ENCODE measurements at regions not wholly inside any gene's neighbourhood (a gene's known extent, or its start where the extent isn't known, plus 50 kb on each side); places are given as distances from the start of the nearest gene placed in this dataset.

- DNase-seq, result no peak
These were observed 432.4 kb downstream of the TNS1 start for GRCh38 chr2:217570394-217570793.

GRCh38 chr2:217568289-217568971 is 434.4 kb downstream of the TNS1 start:
- no peak for DNase-seq

- DNase-seq, result no peak
These were observed 439.2 kb downstream of the TNS1 start for GRCh38 chr2:217563565-217563964.

- no peak for DNase-seq
These were observed 439.8 kb downstream of the TNS1 start for GRCh38 chr2:217562871-217563480.

- DNase-seq, result no peak
These were observed 443.7 kb downstream of the TNS1 start for GRCh38 chr2:217559084-217559483.

- DNase-seq, result no peak
These were observed 447.5 kb downstream of the TNS1 start for GRCh38 chr2:217555081-217555876.

- no peak for DNase-seq
These were observed 449.1 kb downstream of the TNS1 start for GRCh38 chr2:217553679-217554078.

- DNase-seq, result no peak
These were observed 449.6 kb downstream of the TNS1 start for GRCh38 chr2:217553202-217553601.

- DNase-seq, result no peak
These were observed 450.7 kb downstream of the TNS1 start for GRCh38 chr2:217552081-217552480.

- no peak for DNase-seq
These were observed 451.4 kb downstream of the TNS1 start for GRCh38 chr2:217551252-217551899.

- no peak for DNase-seq
These were observed 463.7 kb downstream of the TNS1 start for GRCh38 chr2:217539126-217539525.

- DNase-seq, result no peak
These were observed 464.1 kb downstream of the TNS1 start for GRCh38 chr2:217538719-217539118.

- no peak for DNase-seq
These were observed 466.7 kb downstream of the TNS1 start for GRCh38 chr2:217535957-217536708.

- no peak for DNase-seq
These were observed 472.3 kb downstream of the TNS1 start for GRCh38 chr2:217530392-217531090.

GRCh38 chr2:217529271-217529670 is 473.5 kb downstream of the TNS1 start:
- DNase-seq, result no peak

GRCh38 chr2:217527590-217528202 is 475.1 kb downstream of the TNS1 start:
- no peak for DNase-seq

GRCh38 chr2:217525076-217525475 is 477.7 kb downstream of the TNS1 start:
- DNase-seq, result no peak

GRCh38 chr2:217523286-217523685 is 479.5 kb downstream of the TNS1 start:
- no peak for DNase-seq

GRCh38 chr2:217521820-217522219 is 481.0 kb downstream of the TNS1 start:
- DNase-seq, result no peak

GRCh38 chr2:217520356-217521010 is 482.3 kb downstream of the TNS1 start:
- DNase-seq, result no peak

- no peak for DNase-seq
These were observed 485.4 kb downstream of the TNS1 start for GRCh38 chr2:217517402-217517801.

Data from NCI-H2171 (cell line).